ENCODE measurements at regions not wholly inside any gene's neighbourhood (a gene's known extent, or its start where the extent isn't known, plus 50 kb on each side); places are given as distances from the start of the nearest gene placed in this dataset.

GRCh38 chr16:86019446-86020047 is 120.6 kb downstream of the IRF8 start:
- Histone ChIP-seq H3K9me2 (replicated peaks; ENCODE audit: insufficient read depth, low read length) (no peaks in the 10 kb centered on the region), H2AFZ (ENCODE audit: low read length) (no peak overlapping the region), H3K4me3 (ENCODE audit: low read length) (no peak overlapping the region), H4K20me1 (ENCODE audit: insufficient read depth, low read length) (no peaks in the 10 kb centered on the region), H3K27ac (ENCODE audit: low read length) (no peak overlapping the region), H3K9ac (ENCODE audit: low read length) (no peak overlapping the region), H3F3A (ENCODE audit: insufficient read depth, low read length) (no peaks in the 10 kb centered on the region), H3K4me2 (ENCODE audit: low read depth, low read length) (no peak overlapping the region), H3K9me3 (replicated peaks; ENCODE audit: insufficient read depth, low read length) (no peaks in the 10 kb centered on the region), H3K4me1 (ENCODE audit: low read length) (no peaks in the 10 kb centered on the region), H3K79me2 (ENCODE audit: low read length) (no peaks in the 10 kb centered on the region), H3K36me3 (replicated peaks; ENCODE audit: insufficient read depth, low read length) (no peaks in the 10 kb centered on the region), H3K27me3 (replicated peaks; ENCODE audit: insufficient read depth, low read length) (peaks cover 35% of the 10 kb centered on the region)
- DNase-seq, result no peak
- peak; percentile 20; the same call in 1 of the 2 replicates for TF ChIP-seq CTCF (IDR thresholded peaks at IDR 0.05; ENCODE audit: low read length)
- TF ChIP-seq EZH2 (optimal IDR thresholded peaks at IDR 0.05; ENCODE audit: low read depth, low read length), result no peak

- TF ChIP-seq EZH2 (optimal IDR thresholded peaks at IDR 0.05; ENCODE audit: low read depth, low read length) (no peak), CTCF (IDR thresholded peaks at IDR 0.05; ENCODE audit: low read length) (no peak), EZH2phosphoT487 (IDR thresholded peaks at IDR 0.05; ENCODE audit: low read length) (no peak)
- Histone ChIP-seq H3K27me3 (replicated peaks; ENCODE audit: insufficient read depth, low read length) (peaks cover 34% of the 10 kb centered on the region), H3K4me1 (ENCODE audit: low read length) (no peaks in the 10 kb centered on the region), H3K4me3 (ENCODE audit: low read length) (no peak overlapping the region), H3K36me3 (replicated peaks; ENCODE audit: insufficient read depth, low read length) (no peaks in the 10 kb centered on the region), H3K27ac (ENCODE audit: low read length) (no peak overlapping the region), H2AFZ (ENCODE audit: low read length) (no peak overlapping the region), H3K4me2 (ENCODE audit: low read depth, low read length) (no peak overlapping the region), H3K9ac (ENCODE audit: low read length) (no peak overlapping the region), H4K20me1 (ENCODE audit: insufficient read depth, low read length) (no peaks in the 10 kb centered on the region), H3K9me2 (replicated peaks; ENCODE audit: insufficient read depth, low read length) (no peaks in the 10 kb centered on the region), H3K79me2 (ENCODE audit: low read length) (no peaks in the 10 kb centered on the region), H3K9me3 (replicated peaks; ENCODE audit: insufficient read depth, low read length) (no peaks in the 10 kb centered on the region), H3F3A (ENCODE audit: insufficient read depth, low read length) (no peaks in the 10 kb centered on the region)
- DNase-seq, result no peak
Measured at GRCh38 chr16:86020971-86021370, 122.0 kb downstream of the IRF8 start.

DNA sequence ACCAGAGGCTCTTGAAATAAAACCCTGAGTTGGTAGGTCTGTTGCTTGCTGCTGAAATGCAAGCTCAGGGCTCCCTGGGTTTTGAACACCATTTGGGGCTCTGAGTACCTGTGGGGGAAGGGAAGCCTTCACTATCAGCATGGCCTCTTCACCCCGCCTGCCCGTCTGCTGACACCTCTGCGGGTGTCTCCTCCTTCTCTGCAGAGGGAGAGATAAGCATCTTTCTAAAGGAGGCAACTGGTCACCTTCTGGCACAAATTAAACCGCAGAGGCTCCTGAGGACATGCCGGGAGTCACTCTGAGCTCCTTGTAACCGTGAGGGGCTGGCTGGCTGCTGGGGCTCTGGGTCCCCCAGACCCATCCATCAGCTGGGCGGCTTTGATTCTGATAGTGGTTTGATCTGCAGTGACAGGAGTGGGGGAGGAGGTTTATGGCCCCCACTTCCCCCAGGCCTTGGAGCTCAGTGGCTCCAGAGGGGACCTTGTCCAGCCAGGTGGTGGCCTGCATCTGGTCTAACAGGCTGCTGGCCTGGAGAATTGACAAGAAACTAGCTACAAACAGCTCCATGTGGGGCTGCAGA is 123.5 kb downstream of the IRF8 start:
- Histone ChIP-seq H3K79me2 (ENCODE audit: low read length) (no peaks in the 10 kb centered on the region), H3K27ac (ENCODE audit: low read length) (no peak overlapping the region), H3K9me2 (replicated peaks; ENCODE audit: insufficient read depth, low read length) (no peaks in the 10 kb centered on the region), H3K9ac (ENCODE audit: low read length) (no peak overlapping the region), H3F3A (ENCODE audit: insufficient read depth, low read length) (no peaks in the 10 kb centered on the region), H3K4me1 (ENCODE audit: low read length) (no peaks in the 10 kb centered on the region), H4K20me1 (ENCODE audit: insufficient read depth, low read length) (no peaks in the 10 kb centered on the region), H3K4me3 (ENCODE audit: low read length) (no peak overlapping the region), H3K36me3 (replicated peaks; ENCODE audit: insufficient read depth, low read length) (no peaks in the 10 kb centered on the region), H3K9me3 (replicated peaks; ENCODE audit: insufficient read depth, low read length) (no peaks in the 10 kb centered on the region), H2AFZ (ENCODE audit: low read length) (no peak overlapping the region), H3K27me3 (replicated peaks; ENCODE audit: insufficient read depth, low read length) (peaks cover 31% of the 10 kb centered on the region), H3K4me2 (ENCODE audit: low read depth, low read length) (no peak overlapping the region)
- no peak for DNase-seq
- TF ChIP-seq EZH2phosphoT487 (IDR thresholded peaks at IDR 0.05; ENCODE audit: low read length) (no peak), CTCF (IDR thresholded peaks at IDR 0.05; ENCODE audit: low read length) (no peak), EZH2 (optimal IDR thresholded peaks at IDR 0.05; ENCODE audit: low read depth, low read length) (no peak)
